GM12878 (cell line): ENCODE measurements at regions not wholly inside any gene's neighbourhood (a gene's known extent, or its start where the extent isn't known, plus 50 kb on each side); places are given as distances from the start of the nearest gene placed in this dataset.

Source experiments
- CHD1 ChIP-seq: IDR thresholded peaks from 2 replicates; pipeline ENCODE4 v1.6.1; 2012; ENCODE audit warnings: low read depth, low read length, improper control_type of control experiment
- ELK1 ChIP-seq: IDR thresholded peaks from 2 replicates; pipeline ENCODE4 v1.6.1; 2012; ENCODE audit warnings: low read depth, low read length, improper control_type of control experiment
- HDGF ChIP-seq: fragments of 450-650 bp; IDR thresholded peaks from 2 replicates; pipeline ENCODE4 v1.6.1; 2016; ENCODE audit warnings: antibody characterized with exemption
- JUNB ChIP-seq: IDR thresholded peaks from 2 replicates; pipeline ENCODE4 v1.6.1; 2016; ENCODE audit warnings: antibody characterized with exemption, mild to moderate bottlenecking
- PML ChIP-seq: IDR thresholded peaks from 2 replicates; pipeline ENCODE4 v1.6.1; 2012; ENCODE audit warnings: low read length, inconsistent platforms
- POLR2A ChIP-seq: IDR thresholded peaks from 2 replicates; pipeline ENCODE4 v1.6.1; 2011; ENCODE audit warnings: low read depth, mild to moderate bottlenecking, low read length
- POU2F2 ChIP-seq: IDR thresholded peaks from 3 replicates; pipeline ENCODE4 v1.6.1; 2011; ENCODE audit warnings: low read depth, mild to moderate bottlenecking, low read length, borderline replicate concordance
- SIN3A ChIP-seq: IDR thresholded peaks from 2 replicates; pipeline ENCODE4 v1.6.1; 2012; ENCODE audit warnings: low read depth, low read length, improper control_type of control experiment
- SUZ12 ChIP-seq: fragments of 200-600 bp; sonication (generic); IDR thresholded peaks from one replicate; pipeline ENCODE4 v1.6.1; 2018; ENCODE audit warnings: antibody characterized with exemption, mild to moderate bottlenecking; ENCODE audit not compliant: unreplicated experiment
- TBL1XR1 ChIP-seq: IDR thresholded peaks from 2 replicates; pipeline ENCODE4 v1.6.1; 2012; ENCODE audit warnings: low read depth, low read length, improper control_type of control experiment
- TF ChIP-seq, protein P1 (sequence below), 3 experiments: IDR thresholded peaks in 2 of 3; conservative IDR thresholded peaks in 1 of 3; 2 replicates each; pipeline ENCODE4 v1.5.1; 2011; ENCODE audit warnings: low read depth in 3 of 3, low read length in 3 of 3, mild to moderate bottlenecking in 3 of 3, control low read depth in 2 of 3, moderate library complexity in 2 of 3, inconsistent platforms in 1 of 3, mixed read lengths in 1 of 3; ENCODE audit not compliant: control insufficient read depth in 2 of 3, insufficient read depth in 1 of 3; ENCODE audit errors: extremely low read depth in 1 of 3
- TF ChIP-seq, protein P2 (sequence below): IDR thresholded peaks from 2 replicates; pipeline ENCODE4 v1.6.1; 2012; ENCODE audit warnings: low read length, inconsistent platforms

- TF ChIP-seq, protein P1, sequence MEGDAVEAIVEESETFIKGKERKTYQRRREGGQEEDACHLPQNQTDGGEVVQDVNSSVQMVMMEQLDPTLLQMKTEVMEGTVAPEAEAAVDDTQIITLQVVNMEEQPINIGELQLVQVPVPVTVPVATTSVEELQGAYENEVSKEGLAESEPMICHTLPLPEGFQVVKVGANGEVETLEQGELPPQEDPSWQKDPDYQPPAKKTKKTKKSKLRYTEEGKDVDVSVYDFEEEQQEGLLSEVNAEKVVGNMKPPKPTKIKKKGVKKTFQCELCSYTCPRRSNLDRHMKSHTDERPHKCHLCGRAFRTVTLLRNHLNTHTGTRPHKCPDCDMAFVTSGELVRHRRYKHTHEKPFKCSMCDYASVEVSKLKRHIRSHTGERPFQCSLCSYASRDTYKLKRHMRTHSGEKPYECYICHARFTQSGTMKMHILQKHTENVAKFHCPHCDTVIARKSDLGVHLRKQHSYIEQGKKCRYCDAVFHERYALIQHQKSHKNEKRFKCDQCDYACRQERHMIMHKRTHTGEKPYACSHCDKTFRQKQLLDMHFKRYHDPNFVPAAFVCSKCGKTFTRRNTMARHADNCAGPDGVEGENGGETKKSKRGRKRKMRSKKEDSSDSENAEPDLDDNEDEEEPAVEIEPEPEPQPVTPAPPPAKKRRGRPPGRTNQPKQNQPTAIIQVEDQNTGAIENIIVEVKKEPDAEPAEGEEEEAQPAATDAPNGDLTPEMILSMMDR (IDR thresholded peaks at IDR 0.05 in 2 of 3, conservative IDR thresholded peaks at IDR 0.05 in 1 of 3; ENCODE audit: control insufficient read depth in 2 of 3, extremely low read depth in 1 of 3, insufficient read depth in 1 of 3, low read depth in 3 of 3, low read length in 3 of 3), result no peak
- TF ChIP-seq PML, result no peak
- no peak for TF ChIP-seq HDGF
- TF ChIP-seq ELK1, result no peak
- TF ChIP-seq POLR2A, result no peak
- TF ChIP-seq SIN3A, result no peak
- no peak for TF ChIP-seq POU2F2
- TF ChIP-seq TBL1XR1, result no peak
- no peak for TF ChIP-seq SUZ12
- TF ChIP-seq CHD1, result no peak
- TF ChIP-seq, protein P2, sequence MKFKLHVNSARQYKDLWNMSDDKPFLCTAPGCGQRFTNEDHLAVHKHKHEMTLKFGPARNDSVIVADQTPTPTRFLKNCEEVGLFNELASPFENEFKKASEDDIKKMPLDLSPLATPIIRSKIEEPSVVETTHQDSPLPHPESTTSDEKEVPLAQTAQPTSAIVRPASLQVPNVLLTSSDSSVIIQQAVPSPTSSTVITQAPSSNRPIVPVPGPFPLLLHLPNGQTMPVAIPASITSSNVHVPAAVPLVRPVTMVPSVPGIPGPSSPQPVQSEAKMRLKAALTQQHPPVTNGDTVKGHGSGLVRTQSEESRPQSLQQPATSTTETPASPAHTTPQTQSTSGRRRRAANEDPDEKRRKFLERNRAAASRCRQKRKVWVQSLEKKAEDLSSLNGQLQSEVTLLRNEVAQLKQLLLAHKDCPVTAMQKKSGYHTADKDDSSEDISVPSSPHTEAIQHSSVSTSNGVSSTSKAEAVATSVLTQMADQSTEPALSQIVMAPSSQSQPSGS, result no peak
- TF ChIP-seq JUNB, result no peak
These were observed 69.5 kb upstream of the HSPB3 start for GRCh38 chr5:54385994-54386393.
